GM12872 (cell line): ENCODE measurements at regions not wholly inside any gene's neighbourhood (a gene's known extent, or its start where the extent isn't known, plus 50 kb on each side); places are given as distances from the start of the nearest gene placed in this dataset.

Experiments
- CTCF ChIP-seq: IDR thresholded peaks from 3 replicates; pipeline ENCODE4 v1.5.1; 2011; ENCODE audit warnings: low read depth, mild to moderate bottlenecking, low read length, moderate library complexity; ENCODE audit not compliant: insufficient read depth

DNA sequence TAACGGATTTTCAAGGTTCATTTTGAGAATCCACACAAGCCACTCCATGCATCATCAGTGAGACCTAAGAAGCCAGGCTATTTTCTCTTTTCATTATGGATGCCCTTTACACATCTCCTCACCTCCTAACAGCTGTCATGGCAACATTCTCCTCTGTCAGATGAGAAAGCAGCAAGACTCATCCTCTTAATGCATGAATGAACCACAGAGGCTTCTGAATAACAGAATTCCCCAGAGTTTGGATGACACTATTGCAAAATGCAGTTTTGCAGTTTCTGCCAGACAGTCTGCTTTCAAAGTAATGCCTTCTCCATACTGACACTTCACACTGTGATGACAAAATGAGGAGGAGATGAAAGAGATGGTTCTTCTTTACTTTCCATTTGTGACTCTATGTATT lies 286.7 kb upstream of the GRIP1 start:
- TF ChIP-seq CTCF = no peak

GRCh38 chr12:66971816-66972215 lies 292.9 kb upstream of the GRIP1 start:
- no peak for TF ChIP-seq CTCF

- TF ChIP-seq CTCF = no peak
Measured at GRCh38 chr12:66976526-66976925, 292.6 kb upstream of the CAND1 start.

DNA sequence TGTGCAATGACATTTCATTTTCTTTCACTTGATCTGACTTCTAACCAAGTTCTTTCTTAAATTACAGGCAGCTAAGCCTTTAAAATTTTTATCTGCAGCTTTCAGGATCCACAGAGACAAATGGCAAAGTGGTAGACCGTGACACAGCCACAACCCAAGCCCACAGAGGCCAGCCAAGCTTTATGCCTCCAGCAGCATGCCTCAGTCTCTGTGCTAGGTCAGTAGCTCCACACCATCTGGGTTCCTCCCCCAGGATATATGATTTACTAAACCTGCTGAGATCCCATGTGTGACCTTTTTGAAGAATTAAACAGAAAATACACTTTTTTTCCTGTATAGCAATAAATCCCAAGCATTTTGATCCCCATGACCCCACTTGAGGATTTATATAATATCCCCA lies 290.4 kb upstream of the CAND1 start:
- no peak for TF ChIP-seq CTCF

DNA sequence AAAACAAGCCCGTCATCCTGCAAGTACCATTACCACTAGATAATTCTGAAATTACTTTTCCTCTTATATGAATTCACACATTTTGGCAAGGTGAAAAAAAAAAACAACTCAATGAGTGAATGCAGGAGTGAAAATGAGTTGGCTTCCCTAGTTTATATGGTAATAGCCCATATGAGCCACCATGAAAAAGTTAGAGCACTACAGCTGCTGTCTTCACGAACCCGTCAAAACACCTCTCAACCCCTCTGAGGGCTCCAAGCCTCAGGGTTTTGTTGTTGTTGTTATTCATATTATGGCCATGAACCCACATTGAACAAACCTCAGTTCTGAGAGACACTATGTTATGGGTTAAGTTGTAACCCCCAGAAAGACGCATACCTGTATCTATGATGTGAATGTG lies 289.9 kb upstream of the CAND1 start:
- TF ChIP-seq CTCF = no peak

DNA sequence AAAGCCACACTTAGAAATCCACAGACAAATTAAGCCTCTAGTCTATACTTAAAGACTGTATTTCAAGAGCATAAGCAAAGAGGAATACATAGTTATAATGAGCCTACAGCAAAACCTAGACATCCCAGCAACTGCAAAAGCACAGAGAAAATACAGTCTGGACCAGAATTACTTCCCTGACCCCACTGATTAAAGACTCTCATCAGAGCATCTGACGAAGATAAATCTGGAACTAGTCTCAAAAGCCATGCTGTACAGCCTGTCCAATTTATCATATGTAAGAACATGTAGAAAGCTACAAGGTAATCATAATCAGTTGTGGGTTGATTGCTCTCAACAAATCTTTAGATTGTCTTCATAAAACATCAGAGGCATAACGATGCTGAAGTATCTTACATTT lies 285.1 kb upstream of the CAND1 start:
- no peak for TF ChIP-seq CTCF

- no peak for TF ChIP-seq CTCF
Measured at GRCh38 chr12:66984962-66985361, 284.2 kb upstream of the CAND1 start.

GRCh38 chr12:66999141-66999540 lies 270.0 kb upstream of the CAND1 start:
- TF ChIP-seq CTCF = no peak
